ENCODE measurements at regions not wholly inside any gene's neighbourhood (a gene's known extent, or its start where the extent isn't known, plus 50 kb on each side); places are given as distances from the start of the nearest gene placed in this dataset.

- TF ChIP-seq MYC (IDR thresholded peaks at IDR 0.05; ENCODE audit: low read depth, low read length) (no peak), POLR2A (IDR thresholded peaks at IDR 0.05; ENCODE audit: low read depth, low read length) (no peak), GATA2 (IDR thresholded peaks at IDR 0.05; ENCODE audit: insufficient read depth, insufficient read length, low read depth, low read length) (no peak), MAX (IDR thresholded peaks at IDR 0.05; ENCODE audit: insufficient read depth, insufficient read length) (no peak), CTCF (IDR thresholded peaks at IDR 0.05; ENCODE audit: extremely low read depth in 1 of 2, insufficient read depth in 1 of 2, low read depth in 1 of 2, low read length in 2 of 2) (no peak), JUN (IDR thresholded peaks at IDR 0.05; ENCODE audit: borderline replicate concordance, insufficient read depth, insufficient read length, low read depth) (no peak), FOS (IDR thresholded peaks at IDR 0.05; ENCODE audit: borderline replicate concordance, insufficient read depth, low read length) (no peak), POLR2AphosphoS5 (IDR thresholded peaks at IDR 0.05; ENCODE audit: insufficient read depth, low read depth, low read length) (no peak), EZH2 (IDR thresholded peaks at IDR 0.05; ENCODE audit: borderline replicate concordance, low read depth, low read length, severe bottlenecking) (no peak)
- no peak for FAIRE-seq
These were observed 709.4 kb downstream of the MRPL39 start for GRCh38 chr21:24897883-24898282.

More at GRCh38 chr21:24897883-24898282, 709.4 kb downstream of the MRPL39 start:
- H3K9me1 ChIP-seq (replicated peaks; ENCODE audit: control insufficient read depth, extremely low read depth, insufficient read depth, low read length): no peaks in the 10 kb centered on the region
- BruUV-seq (replicated peaks): no TSS peak
- no peaks in the 10 kb centered on the region for H3K27me3 ChIP-seq (ENCODE audit: control insufficient read depth in 2 of 2, insufficient read depth in 2 of 2, low read length in 2 of 2)
- H4K20me1 ChIP-seq (replicated peaks; ENCODE audit: control insufficient read depth, extremely low read depth, insufficient read depth, low read length): no peaks in the 10 kb centered on the region
- dilution Hi-C loops (cut with MboI; ENCODE audit: extremely low pct_ligation_motif_present, low sequenced_read_pairs) (no loop called here), intact Hi-C loops (cut with micrococcal nuclease) (no loop called here)
- no peak overlapping the region for H3K27ac ChIP-seq (ENCODE audit: insufficient read depth, low read depth, low read length)
- no peaks in the 10 kb centered on the region for H3K36me3 ChIP-seq (ENCODE audit: control insufficient read depth in 2 of 2, extremely low read depth in 1 of 2, insufficient read depth in 2 of 2, low read length in 2 of 2)
- peaks cover 2% of the 10 kb centered on the region for H3K9me3 ChIP-seq (replicated peaks; ENCODE audit: control insufficient read depth, insufficient read depth, low read length)
- H3K79me2 ChIP-seq (ENCODE audit: control insufficient read depth, insufficient read depth, low read length): no peaks in the 10 kb centered on the region
- H3K4me3 ChIP-seq (replicated peaks in 1 of 3; ENCODE audit: insufficient read depth in 1 of 3, low read depth in 1 of 3, low read length in 3 of 3): no peak overlapping the region
- H2AFZ ChIP-seq (ENCODE audit: low read depth, low read length): no peak overlapping the region
- DNase-seq (ENCODE audit: low read depth, low spot score): no peak
- POLR2A ChIA-PET: no interaction called here
- H3K9ac ChIP-seq (replicated peaks; ENCODE audit: extremely low read depth, insufficient read depth, low read length): no peak overlapping the region
- H3K4me2 ChIP-seq (ENCODE audit: insufficient read depth, low read length): no peak overlapping the region
- H3K4me1 ChIP-seq (ENCODE audit: control insufficient read depth, extremely low read depth, insufficient read depth, low read length): no peaks in the 10 kb centered on the region
- CTCF ChIA-PET: no interaction called here

All from endothelial cell of umbilical vein (primary cell).